D721Med (cell line): ENCODE measurements at regions not wholly inside any gene's neighbourhood (a gene's known extent, or its start where the extent isn't known, plus 50 kb on each side); places are given as distances from the start of the nearest gene placed in this dataset.

ENCODE experiments used
- DNase-seq: peaks from one replicate; pipeline ENCODE4 v3.0.0; 2011; ENCODE audit warnings: low spot score; ENCODE audit not compliant: insufficient read length
- FAIRE-seq: peaks from 2 replicates; lab custom pipeline; 2011; peaks lifted over from hg19 to GRCh38; lab: Jason Lieb, UNC
- CTCF ChIP-seq: IDR thresholded peaks from 2 replicates; pipeline ENCODE4 v1.5.1; 2012; ENCODE audit warnings: mild to moderate bottlenecking, control low read depth; ENCODE audit not compliant: insufficient read depth; ENCODE audit errors: missing control alignments

- DNase-seq (no peak), FAIRE-seq (no peak)
- TF ChIP-seq CTCF: no peak
Measured at GRCh38 chr5:120298981-120299380, 165.1 kb upstream of the PRR16 start.

- TF ChIP-seq CTCF: no peak
- FAIRE-seq (no peak), DNase-seq (no peak)
Measured at GRCh38 chr5:120304663-120305062, 159.4 kb upstream of the PRR16 start.

- no peak for TF ChIP-seq CTCF
- FAIRE-seq (no peak), DNase-seq (no peak)
Measured at GRCh38 chr5:120306303-120306702, 157.8 kb upstream of the PRR16 start.

GRCh38 chr5:120314191-120314590 lies 149.9 kb upstream of the PRR16 start:
- DNase-seq (no peak), FAIRE-seq (no peak)
- no peak for TF ChIP-seq CTCF

GRCh38 chr5:120320626-120321025 lies 143.5 kb upstream of the PRR16 start:
- FAIRE-seq (no peak), DNase-seq (no peak)

GRCh38 chr5:120326651-120327050 lies 137.4 kb upstream of the PRR16 start:
- no peak for TF ChIP-seq CTCF
- no peak for FAIRE-seq
- DNase-seq: no peak

More at GRCh38 chr5:120320626-120321025, 143.5 kb upstream of the PRR16 start:
- no peak for TF ChIP-seq CTCF

- no peak for DNase-seq
- TF ChIP-seq CTCF: no peak
- no peak for FAIRE-seq
Measured at GRCh38 chr5:120327180-120327579, 136.9 kb upstream of the PRR16 start.
